ENCODE measurements at regions not wholly inside any gene's neighbourhood (a gene's known extent, or its start where the extent isn't known, plus 50 kb on each side); places are given as distances from the start of the nearest gene placed in this dataset.
"Not testable (repeated sequence)": the region's sequence is repeated elsewhere in the genome, so short reads cannot be mapped to it uniquely, and the experiment has no call there.

DNA sequence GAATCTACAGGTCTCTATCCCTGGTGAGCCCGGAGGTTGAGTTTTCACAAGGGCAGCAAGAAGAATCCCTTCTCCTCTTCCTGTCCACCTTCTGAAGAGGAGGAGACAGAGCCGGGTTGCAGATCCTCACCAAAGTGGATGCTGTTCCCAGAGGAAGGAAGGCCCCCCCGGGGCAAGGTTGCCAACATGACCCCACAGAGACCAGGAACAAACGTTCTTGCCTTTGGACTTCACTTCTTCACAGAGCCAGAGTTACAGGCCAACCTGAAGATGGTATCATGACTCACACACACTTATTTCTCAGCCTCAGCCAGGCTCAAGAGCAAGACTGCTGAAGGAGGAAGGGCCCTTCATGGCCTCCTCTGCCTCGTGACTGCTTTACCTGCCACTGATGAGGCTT lies 384.3 kb downstream of the CD83 start:
- DNase-seq: no peak

DNA sequence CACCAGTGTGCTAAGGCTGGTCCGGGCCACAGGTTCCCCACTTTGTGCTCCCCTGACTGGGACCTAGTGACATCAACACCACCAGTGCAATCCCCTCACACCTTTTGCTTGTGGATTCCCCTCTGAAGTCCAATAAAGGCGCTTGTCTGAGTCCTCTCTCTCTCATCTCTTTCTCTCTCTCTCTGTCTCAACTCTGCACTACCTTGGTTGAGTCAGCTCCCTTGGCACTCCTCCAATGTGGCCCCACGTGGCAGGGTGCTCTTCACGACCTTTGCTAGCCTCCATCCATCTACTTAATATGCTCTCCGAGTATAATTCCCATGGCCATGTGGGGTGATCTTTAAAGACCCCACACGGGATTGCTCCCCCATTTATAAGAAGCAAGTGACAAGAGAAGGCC lies 385.0 kb downstream of the CD83 start:
- no peak for DNase-seq

DNA sequence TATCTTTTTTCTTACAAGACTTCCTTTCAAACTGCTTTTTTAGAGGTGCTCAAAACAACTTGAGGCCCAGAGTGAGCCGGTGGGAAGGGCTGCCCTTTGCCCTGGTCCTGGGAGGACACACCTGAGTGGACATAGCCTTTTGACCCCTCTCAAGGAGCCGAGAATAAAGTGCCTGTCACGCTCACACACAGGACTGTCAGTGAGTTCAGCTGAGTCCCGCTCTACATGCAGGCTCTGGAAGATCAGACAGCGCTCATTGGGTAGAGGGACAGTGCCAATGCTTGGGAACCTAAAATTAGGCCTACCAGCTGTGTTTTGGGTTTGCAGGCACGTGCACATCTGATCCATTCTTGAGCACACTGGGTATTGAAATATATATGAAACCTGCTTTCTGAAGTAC lies 387.8 kb downstream of the CD83 start:
- DNase-seq: no peak

DNA sequence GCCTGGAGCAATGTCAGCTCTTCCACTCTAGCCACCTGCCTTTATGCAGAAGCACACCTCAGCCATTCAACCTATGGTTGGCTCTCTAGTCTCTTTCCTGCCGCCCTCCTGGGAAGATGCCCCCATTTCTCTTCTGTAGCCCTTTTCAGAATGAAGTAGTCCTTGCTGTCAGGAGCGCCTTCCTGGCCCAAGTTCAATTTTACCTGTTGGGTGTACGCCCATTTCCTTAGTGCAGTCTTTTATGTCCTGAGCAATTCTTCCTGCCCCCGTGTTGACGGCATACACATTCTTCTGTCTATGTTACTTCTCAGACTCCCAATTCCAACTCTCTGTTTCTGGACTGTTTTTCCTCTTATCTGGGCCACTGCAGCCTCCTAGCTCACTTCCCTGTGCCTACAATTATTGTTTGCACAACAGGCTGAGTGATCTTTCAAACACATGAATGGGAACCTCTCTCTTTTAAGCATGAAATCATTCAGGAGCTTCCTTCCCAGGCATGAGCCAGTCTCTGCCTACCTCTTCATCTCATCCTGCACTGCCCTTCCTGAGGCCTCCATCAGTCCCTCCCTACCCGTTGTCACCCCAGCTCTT lies 389.2 kb downstream of the CD83 start:
- DNase-seq: no peak

DNA sequence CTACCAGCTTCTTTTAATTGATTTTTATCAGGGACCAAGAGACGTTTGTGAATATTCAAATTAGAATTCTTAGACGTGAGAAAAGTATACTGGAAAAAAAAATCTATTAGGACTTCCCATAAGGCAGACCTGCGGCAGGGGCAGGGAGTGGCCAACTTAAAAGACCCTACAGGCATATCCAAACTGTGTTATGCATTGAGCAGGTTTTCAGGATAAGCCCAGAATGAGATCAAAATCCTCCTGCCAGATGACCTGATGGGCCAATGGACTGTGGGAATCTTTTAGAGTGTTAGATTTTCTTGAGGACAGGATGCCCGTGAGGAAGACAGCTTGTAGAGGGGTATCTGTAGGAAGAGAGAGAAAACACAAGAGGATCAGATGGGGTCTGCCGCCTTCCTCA lies 391.5 kb downstream of the CD83 start:
- DNase-seq: no peak

DNA sequence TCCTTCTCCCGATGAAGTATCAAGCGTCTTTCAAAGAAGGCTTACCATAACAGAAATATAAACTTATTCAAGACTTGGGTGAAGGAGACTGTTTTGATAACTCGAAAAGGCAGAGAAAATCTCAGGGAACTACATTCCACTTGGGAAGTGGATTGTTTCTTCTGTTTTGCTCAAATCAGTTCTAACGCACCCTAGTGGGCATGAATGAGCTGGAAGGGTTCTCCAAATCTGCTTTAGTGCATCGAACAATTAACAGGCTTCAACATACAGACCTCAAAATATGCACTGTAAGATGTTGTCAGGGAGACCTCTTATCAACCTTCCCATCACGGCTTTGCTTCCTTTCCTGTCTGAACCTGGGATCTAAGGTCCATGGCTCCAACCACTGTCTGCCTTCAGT lies 392.5 kb downstream of the CD83 start:
- DNase-seq: no peak

DNA sequence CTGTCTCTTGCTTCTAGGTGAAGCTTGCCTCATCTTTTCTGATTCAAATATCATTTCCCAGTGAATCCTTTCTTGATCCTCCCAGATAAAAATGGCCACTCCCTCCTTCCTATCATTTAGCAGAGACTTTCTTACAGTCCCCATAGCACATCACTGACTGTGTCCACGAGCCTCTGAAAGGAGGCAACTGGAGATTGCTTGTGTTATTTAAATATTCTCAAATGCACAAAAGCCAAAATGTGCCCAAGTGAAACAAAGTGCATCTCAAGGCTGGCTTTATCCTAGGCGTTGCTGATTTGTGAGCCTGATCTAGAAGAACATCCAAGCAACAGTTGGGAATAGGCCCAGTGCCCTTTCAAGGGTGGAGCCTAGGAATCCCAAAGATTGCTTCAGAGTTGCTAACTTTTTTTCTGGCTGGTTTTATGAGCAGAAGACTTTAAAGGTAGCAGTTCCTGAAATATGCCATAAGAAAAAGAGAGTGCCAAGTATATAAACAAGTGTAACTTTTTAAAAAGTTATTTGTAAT lies 393.6 kb downstream of the CD83 start:
- no peak for DNase-seq

DNA sequence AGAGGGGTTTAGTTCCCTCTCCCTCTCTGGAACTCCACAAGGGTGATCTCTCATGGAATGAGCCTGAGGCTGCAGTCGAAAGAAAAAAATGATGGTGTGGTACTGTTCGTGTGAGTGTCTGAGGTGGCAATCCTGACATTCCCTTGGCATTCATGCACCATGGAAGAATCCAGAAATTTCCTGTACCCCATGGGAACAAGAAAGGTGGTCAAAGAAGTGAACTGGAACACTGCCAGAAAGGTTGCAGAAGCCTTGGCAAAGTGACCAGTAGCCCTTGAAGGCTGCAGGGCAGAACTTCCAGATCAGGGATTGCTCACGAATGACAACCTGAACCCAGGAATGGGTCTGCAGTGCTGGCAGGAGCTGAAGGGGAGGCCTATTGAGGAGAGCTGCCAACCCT lies 394.7 kb downstream of the CD83 start:
- DNase-seq: no peak

DNA sequence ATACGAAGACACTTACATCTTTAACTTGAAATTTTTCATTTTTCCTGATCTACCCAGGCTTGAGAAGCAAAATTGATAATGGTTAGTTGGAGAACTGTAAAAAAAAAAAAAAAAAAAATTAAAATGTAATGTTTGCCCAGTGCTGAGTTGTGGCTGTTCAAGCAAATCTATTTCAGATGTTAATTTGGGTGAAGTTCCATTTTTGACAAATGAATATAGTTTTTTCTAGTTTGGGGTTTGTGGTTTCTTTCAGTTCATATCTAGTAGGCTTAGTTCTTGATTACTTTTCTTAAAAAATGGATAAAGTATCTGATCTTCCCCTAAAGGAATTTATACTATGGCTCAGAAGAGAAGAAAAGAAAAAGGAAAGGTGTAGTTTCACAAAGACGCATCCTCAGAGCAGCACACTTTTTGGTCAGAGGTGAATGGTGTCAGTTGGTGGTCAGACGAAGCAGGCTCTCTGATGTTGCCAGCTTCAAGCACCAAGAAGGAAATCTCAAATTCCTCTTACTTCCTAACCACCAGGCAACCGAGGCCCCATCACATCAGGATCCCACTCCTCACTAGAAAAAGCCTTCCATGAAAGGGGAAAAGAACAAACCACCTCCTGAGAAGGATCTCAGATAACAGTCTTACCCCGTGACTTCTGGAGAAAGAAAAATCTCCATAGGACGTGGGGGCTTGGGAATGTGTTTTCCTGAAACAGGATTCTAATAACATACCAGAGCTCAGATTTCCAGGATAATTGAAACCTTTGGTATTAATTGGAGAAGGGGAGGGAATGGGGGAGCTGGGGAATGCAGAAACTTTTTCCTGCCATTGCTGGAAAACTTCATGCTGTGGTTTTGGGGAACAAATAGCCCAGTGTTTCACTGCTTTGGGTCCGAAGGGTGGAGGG lies 396.2 kb downstream of the CD83 start:
- no peak for DNase-seq

DNA sequence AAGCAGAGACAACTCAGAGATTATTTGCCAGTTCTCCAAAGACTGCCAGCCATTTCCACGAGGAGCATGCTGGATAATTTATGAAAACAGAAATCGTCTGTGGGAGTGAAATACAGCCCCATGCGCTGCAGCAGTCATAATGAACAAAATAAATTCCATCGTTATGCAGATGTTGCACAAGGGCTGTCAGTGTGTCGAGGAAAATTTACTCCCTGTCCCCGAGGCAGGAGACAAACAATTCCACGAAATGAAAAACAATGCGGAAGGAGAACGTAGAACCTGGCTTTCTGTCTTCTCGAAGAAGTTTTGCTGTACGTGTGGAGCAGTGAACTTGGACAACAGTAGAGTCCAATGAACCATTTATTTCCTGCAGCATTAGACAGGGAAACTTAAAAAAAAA lies 399.4 kb downstream of the CD83 start:
- DNase-seq: no peak

DNA sequence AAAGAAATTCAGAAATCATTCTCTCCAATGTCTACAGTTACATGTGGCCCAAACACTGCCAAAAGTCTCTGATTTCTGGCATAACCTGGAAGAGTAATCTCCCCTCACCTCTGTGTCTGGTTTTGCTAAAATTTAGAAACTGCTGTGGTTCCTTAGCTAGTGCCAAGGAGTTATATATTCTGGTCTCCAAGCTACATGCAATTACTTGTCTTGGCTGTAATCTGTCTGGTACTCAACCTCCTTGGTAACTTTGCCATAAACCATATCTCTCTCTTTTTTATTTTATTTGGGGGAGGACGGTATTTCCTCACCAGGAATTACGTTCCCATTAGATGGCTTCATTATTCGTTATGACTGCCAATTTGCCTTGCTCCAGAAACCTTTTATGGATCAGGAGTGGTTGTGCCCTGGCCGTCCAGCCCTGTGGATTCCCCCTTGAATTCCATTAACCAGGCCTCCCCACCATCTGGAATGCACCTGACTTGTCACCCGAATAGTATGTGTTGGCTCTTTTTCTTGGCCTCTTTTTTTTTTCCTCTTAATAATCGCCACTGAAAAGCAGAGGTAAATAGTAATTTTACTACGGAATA lies 400.0 kb downstream of the CD83 start:
- DNase-seq: no peak

DNA sequence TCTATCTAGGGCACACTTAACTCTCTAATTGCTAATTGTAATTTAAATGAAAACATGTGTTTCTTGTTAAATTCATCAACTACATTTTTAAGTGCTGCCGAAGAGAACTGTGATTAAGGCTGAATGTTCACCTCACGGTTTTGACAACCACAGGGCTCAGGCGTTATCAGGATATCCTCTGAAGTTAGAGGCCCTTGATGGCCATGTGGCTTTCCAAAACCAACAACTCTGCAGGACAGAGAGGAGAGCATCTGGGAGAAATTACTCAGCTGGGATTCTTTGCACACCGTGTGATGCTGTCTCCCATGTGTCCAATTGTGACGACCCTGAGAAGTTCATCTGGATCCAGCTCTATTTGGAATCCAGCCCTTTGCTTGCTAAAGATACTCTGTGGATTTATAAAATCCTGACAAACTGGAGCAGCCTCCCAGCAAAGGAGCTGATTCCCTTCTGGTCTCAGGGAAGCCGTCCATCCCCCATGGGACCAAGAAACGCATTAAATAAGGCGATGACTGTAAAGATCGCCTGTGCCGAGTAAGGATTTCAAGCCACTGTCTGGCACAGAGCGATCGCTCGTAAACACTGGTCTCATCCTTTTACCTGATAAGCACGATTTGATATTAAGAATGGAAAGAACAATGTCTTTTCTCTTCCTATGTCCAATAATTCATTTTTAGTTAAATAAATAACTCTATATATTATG lies 401.1 kb downstream of the CD83 start:
- DNase-seq: no peak

DNA sequence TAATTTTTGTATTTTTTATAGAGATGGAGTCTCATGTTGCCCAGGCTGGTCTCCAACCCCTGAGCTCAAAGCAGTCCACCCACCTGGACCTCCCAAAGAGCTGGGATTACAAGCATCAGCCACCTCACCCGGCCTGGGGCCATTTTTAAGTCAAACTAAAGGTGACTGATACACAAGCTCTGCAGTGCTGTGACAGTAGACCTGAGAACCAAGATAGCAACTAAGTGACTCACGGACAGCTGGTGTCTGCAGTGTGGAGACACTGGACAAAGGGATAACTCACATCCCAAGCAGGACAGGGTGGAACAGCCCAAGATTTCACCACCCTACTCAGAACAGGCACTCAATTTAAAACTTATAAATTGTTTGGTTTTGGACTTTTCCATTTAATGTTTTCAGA lies 402.5 kb downstream of the CD83 start:
- no peak for DNase-seq

DNA sequence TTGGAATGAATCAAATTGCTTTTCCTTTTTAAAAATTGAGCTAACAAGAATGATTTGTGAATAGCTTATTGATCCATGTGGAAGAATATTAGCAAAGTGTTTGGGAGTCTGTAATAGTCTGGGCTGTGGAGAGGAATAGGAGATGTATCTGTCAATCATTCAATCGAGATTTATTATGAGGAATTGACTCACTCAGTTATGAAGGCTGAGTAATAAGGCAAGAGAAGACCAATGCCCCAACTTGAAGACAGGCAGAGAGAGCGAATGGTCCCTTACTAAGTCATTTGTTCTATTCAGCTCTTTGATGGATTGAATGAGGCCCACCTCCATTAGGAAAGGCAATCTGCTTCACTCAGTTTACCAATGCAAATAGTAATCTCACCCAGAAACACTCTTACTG lies 403.0 kb downstream of the CD83 start:
- no peak for DNase-seq

DNA sequence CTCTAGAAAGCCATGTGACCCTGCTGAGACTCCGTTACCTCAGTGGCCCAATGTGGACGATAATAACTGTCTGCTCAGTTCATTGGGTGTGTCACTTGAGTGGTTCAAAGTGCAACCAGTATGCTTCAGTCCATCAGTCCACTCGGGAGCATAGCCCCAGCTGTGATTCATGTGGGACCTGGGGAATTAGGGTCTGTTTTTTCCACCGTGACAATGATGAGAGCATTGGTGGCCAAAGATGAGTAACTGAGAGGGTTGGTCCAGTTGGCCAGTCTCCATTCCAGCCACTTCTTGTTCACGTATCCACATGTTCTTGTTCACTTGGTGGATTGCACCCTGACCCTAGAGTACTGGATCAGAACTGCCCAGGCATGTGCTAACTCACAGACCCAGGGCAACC lies 403.6 kb downstream of the CD83 start:
- DNase-seq: no peak

DNA sequence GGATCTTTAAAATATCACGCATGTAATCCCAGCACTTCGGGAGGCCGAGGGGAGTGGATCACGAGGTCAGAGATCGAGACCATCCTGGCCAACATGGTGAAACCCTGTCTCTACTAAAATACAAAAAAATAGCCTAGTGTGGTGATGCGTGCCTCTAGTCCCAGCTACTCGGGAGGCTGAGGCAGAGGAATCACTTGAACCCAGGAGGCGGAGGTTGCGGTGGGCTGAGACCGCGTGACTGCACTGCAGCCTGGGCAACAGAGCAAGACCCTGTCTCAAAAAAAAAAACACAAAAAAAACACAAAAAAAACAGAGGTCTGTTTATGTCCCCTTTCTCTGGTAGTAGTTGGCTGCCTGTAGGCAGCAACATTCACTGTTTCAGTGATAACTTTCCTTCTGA lies 404.3 kb downstream of the CD83 start:
- not testable (repeated sequence) for DNase-seq

DNA sequence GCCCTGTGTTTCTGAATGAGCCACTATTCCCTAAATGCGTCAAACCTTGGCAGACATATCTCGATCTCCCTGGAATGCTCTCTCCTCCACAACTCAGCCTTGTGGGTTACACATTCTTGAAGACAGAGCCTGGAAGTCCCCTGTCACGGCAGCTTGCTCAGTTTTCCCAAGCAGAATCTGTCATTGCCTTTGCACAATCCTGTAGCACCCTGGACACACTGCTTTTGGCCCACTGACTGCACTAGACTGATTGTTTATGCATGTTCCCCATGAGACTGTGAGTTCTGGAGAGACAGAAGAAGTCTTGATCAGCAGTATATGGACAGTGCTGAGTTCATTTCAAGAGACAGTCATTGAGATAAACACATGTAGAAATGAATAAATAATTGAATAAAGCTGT lies 406.7 kb downstream of the CD83 start:
- DNase-seq: no peak

DNA sequence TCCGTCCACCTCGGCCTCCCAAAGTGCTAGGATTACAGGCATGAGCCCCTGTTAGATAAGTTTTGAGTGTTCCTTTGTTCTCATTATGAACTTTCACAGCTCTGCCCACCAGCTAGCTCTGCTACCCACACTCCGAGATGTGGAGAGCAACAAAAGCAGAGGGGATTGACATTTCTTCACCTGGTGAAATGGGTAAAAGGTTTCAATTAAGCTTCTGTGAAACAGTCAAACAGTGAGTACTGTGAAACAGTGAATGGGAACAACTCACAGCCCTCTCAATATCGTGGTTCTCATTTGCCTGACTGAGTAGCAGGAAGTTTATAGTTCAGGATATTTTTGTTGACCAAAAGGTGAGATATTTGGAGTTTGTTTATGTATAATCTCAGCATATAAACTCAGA lies 412.8 kb downstream of the CD83 start:
- no peak for DNase-seq

DNA sequence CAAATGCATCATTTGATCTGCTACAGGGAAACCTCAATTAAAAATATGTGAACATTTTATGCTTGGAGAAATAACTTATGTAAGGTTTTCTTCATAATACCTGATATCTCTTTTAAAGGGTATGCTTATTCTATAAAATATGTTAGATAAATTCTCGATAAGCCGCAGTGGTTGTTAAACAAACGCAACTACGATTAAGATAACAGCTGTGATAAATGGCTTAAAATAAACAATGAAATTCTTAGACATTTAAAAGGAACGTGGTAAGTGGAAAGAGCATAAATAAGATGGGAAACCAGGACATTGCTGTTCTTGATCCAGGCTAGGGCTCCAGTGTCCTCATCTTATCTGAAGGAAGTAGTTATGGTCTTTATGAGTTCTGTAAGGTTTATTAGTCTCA lies 415.9 kb downstream of the CD83 start:
- DNase-seq: no peak

DNA sequence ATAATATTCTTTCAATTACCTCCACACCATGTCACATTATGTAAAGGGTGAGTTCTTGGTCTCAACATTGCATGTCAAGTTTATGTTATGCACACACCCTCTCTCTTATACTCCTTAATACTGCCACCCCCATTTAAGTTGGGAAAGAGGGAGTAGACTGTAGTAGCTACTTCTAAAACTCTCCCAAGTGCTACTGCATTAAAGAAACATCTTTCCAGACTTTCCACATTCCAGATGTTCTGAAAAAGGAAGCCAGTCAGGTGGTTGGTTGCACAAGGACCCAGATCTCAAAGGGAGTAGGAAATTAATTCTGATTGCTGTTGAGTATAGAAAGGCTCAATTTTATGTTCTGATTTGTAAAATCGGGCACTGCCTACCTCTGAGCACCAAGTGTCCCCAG lies 419.5 kb downstream of the CD83 start:
- DNase-seq: no peak

DNA sequence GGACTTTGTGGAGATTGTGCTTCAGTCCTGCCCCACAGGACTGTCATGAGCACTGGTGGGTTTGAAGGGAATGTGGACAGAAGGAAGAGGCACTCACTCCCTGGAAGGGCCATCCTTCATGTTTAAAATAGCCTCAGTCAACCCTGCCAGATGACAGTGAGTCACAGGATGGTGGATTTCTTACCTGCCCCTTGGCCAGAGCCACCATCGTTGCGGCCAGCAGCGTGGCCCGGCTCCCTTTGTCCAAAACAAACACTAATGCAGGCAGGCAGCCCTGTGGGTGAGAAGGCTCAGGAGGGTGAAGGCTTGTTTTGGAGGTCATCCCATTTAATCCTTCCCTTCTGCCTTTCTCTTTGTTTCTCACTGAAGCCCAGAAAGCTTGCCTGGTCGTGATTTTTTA lies 422.7 kb downstream of the CD83 start:
- DNase-seq: no peak

DNA sequence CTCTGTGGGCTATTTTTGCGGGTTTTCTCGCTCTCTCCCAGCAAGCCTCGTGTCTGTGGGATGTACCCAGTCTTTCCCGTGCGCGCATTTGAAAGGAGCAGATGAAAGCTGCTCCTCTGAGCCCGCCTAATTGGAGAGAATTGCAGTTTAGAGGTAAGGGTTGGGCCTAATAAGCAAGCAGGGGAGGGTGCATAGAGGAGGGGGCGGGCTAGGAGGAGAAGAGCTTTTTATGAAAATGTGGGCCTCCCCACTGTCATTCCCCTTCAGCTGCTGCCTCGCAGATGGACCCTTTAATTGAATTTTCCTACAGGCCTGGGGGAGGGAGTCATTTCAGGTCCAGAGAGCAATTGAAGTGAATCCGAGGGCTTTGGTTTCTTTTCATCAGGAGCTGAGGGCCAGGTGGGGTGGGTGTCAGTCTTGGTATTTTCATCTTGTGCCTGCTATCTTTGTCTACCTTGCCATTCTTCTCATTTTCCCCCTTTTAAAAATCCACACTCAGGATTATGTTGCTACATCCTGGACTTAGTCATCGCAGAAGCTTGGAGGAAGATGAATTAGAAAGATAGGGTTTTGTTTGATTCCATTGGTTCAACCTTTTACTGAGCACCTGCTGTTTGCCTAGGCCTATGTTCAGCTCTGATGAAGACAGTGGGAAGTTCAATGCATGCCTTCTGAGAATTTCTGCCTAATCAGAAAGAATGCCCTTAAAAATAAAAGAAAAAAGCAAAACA lies 423.4 kb downstream of the CD83 start:
- no peak for DNase-seq

Measured in activated effector memory CD4-positive, alpha-beta T cell treated with Interleukin-2 at 50 U/mL for 16 hours (primary cell).